Astrocyte of the cerebellum (primary cell): ENCODE measurements at regions not wholly inside any gene's neighbourhood (a gene's known extent, or its start where the extent isn't known, plus 50 kb on each side); places are given as distances from the start of the nearest gene placed in this dataset.
"Not testable (repeated sequence)": the region's sequence is repeated elsewhere in the genome, so short reads cannot be mapped to it uniquely, and the experiment has no call there.

Source experiments
- DNase-seq: peaks from one replicate; pipeline ENCODE4 v3.0.0-alpha.2; 2011; ENCODE audit warnings: low read depth
- H3K4me3 ChIP-seq: 2 replicates; pipeline ENCODE4 v1.5.1; 2011; ENCODE audit warnings: mild to moderate bottlenecking, low read depth, low read length, moderate library complexity
- in situ Hi-C: cut with HindIII; loops from 2 replicates; pipeline ENCODE4 v1.10.0; 2017; ENCODE audit warnings: low sequenced_read_pairs
- TF ChIP-seq, protein P1 (sequence below): IDR thresholded peaks from 2 replicates; pipeline ENCODE4 v1.5.1; 2012; ENCODE audit warnings: low read length, low read depth, moderate library complexity, mild to moderate bottlenecking; ENCODE audit errors: missing control alignments

DNA sequence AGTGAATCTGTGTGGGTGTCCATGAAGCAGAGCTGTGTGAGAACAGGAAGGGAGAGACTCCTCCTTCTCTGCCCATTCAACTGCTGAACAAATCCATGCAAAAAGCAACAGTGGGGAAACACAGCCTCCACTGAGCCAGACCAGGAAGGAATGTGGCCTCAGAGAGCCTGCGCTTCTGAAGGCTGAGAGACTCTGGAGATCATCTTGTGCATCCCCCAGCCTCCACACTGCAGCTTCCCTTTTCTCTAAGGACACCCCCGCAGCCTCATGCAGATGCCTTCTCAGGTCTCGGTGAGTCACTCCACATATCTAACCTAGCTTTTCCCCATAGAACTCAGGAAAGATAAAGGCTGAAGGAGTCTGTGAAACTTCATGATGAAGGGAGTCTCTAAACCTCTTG, 402.9 kb downstream of the TNS1 start:
- no peak for DNase-seq
- in situ Hi-C loops: no loop called here
- TF ChIP-seq, protein P1, sequence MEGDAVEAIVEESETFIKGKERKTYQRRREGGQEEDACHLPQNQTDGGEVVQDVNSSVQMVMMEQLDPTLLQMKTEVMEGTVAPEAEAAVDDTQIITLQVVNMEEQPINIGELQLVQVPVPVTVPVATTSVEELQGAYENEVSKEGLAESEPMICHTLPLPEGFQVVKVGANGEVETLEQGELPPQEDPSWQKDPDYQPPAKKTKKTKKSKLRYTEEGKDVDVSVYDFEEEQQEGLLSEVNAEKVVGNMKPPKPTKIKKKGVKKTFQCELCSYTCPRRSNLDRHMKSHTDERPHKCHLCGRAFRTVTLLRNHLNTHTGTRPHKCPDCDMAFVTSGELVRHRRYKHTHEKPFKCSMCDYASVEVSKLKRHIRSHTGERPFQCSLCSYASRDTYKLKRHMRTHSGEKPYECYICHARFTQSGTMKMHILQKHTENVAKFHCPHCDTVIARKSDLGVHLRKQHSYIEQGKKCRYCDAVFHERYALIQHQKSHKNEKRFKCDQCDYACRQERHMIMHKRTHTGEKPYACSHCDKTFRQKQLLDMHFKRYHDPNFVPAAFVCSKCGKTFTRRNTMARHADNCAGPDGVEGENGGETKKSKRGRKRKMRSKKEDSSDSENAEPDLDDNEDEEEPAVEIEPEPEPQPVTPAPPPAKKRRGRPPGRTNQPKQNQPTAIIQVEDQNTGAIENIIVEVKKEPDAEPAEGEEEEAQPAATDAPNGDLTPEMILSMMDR: no peak
- H3K4me3 ChIP-seq: no peak overlapping the region

DNA sequence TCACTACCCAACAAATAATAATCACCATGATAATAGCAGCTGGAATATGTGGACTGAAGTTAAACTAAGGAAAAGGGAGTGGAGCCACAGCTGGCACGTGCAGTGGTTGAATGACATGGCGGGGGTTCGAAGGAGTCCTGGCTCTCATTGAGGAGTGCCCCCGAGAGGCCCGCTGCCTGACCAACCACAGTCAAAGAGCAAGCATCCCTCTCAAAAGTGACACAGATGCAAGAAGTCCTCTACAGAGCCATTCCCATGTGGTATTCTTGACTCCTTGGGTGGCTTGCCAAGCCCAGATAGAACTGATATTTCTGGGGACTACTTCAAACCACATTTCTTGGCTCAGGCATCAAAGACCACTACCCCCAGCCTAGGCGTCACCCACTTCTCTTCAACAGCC, 405.1 kb downstream of the TNS1 start:
- H3K4me3 ChIP-seq: no peak overlapping the region
- DNase-seq: no peak
- TF ChIP-seq, protein P1: no peak
- in situ Hi-C loops: no loop called here

DNA sequence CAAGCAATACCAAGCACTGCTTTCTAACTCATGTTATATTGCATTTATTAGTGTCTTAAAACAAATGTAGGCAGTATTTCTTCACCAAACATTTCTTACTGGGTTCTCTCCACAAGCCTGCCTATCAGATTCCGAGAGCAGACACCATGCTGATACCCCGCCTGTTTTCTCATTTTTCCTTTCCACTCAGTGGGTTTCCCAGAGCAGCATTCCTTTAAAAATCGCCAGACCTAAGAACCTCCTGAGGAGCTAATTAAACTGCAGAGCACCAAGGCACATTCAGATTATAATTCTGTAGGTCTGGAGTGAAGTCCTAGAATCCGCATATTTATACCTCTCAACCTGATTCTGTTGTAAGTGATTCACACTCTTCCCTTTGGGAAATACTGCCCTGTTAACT, 405.6 kb downstream of the TNS1 start:
- no peak for DNase-seq
- in situ Hi-C loops: no loop called here
- TF ChIP-seq, protein P1: no peak
- no peak overlapping the region for H3K4me3 ChIP-seq

DNA sequence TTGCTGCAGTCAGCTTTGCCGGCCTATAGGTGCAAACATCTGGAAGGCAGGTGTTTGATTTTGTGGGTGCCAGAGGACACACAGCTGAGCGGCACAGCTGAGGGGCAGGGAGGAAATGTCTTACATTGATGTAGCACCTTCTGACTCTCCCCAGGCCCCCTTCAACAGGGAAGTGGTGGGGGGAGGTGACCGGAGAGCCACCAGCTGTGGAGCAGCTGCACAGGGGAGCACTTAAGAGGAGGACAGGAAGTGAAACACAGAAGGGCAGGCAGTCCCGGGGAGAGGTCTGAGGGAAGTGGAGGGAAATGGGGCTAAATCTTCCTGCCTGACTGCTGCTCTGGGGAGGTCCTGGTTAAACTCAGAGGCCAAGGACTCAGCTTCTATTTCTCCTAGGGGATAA, 409.1 kb downstream of the TNS1 start:
- DNase-seq: no peak
- in situ Hi-C loops: no loop called here
- TF ChIP-seq, protein P1: no peak
- no peak overlapping the region for H3K4me3 ChIP-seq

DNA sequence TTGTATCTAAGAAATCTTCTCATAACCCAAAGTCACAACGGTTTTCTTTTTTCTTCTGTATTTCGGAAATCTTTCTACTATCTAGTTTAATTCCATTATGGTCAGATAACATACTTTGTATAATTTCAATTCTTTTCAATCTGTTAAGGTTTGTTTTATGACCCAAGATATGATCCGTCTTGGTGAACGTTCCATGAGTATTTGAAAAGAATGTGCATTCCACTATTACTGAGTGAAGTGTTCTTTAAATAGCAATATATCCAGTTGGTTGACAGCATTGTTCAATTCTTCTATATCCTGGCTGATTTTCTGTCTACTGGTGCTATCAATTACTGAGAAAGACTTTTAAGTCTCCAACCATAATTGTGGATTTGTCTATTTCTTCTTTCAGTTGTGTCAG, 414.5 kb downstream of the TNS1 start:
- H3K4me3 ChIP-seq: no peak overlapping the region
- TF ChIP-seq, protein P1: no peak
- in situ Hi-C loops: no loop called here

DNA sequence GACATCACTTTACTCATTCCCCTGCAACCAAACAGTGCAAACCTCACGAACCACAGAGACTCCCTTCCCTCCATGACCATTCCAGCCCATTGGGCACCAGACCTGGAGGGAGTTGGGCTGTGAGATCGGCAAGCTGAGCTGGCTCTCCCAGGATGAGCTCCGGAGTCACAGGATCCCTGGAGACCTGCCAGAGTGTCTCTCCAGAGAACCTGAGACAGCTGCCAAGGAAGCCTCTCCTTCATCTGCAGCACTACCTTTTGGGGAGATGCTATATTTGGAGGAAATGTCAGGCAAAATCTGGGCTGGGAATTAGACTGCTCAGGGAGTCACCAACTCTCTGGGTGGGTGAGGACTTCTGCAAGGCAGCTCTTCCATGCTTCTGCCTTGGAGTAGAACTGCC, 417.4 kb downstream of the TNS1 start:
- H3K4me3 ChIP-seq: no peak overlapping the region
- in situ Hi-C loops: no loop called here
- DNase-seq: no peak
- TF ChIP-seq, protein P1: no peak

More for the DNA sequence above, 414.5 kb downstream of the TNS1 start:
- no peak for DNase-seq

DNA sequence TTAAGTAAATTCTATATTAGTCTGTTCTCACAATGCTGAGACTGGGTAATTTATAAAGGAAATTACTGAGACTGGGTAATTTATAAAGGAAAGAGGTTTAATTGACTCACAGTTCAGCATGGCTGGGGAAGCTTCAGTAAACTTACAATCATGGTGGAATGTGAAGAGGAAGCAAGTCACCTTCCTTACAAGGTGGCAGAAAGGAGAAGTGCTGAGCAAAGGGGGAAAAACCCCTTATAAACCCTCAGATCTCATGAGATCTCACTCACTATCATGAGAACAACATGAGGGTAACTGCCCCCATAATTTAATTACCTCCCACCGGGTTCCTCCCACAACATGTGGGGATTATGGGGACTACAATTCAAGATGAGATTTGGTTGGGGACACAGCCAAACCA, 422.4 kb downstream of the TNS1 start:
- in situ Hi-C loops: not testable (repeated sequence)

More for the DNA sequence above, 422.4 kb downstream of the TNS1 start:
- DNase-seq, H3K4me3 ChIP-seq: not testable (repeated sequence)
